ENCODE measurements at regions not wholly inside any gene's neighbourhood (a gene's known extent, or its start where the extent isn't known, plus 50 kb on each side); places are given as distances from the start of the nearest gene placed in this dataset.

GRCh38 chr3:22582266-22582665, 620.9 kb upstream of the UBE2E2 start:
- Histone ChIP-seq H3K4me2 (ENCODE audit: insufficient read depth, insufficient read length, low read length) (no peak overlapping the region), H3K18ac (ENCODE audit: insufficient read length, low read depth, low read length) (no peak overlapping the region), H3K4ac (ENCODE audit: low read depth, low read length) (no peak overlapping the region), H3K9ac (ENCODE audit: extremely low read depth, insufficient read length, low read length) (no peak overlapping the region), H3K79me1 (ENCODE audit: insufficient read depth, low read depth, low read length, poor library complexity, severe bottlenecking) (no peaks in the 10 kb centered on the region), H2BK15ac (ENCODE audit: low read depth, low read length) (no peak overlapping the region), H3K23me2 (ENCODE audit: insufficient read length, low read depth, low read length, poor library complexity, severe bottlenecking) (no peaks in the 10 kb centered on the region), H3K23ac (ENCODE audit: insufficient read length, low read depth, low read length) (no peak overlapping the region), H4K5ac (ENCODE audit: insufficient read length, low read depth, low read length) (no peak overlapping the region), H3T11ph (ENCODE audit: low read length) (no peak overlapping the region), H2BK20ac (ENCODE audit: low read depth, low read length, poor library complexity, severe bottlenecking) (no peak overlapping the region), H2AFZ (ENCODE audit: low read length) (no peak overlapping the region), H4K91ac (ENCODE audit: insufficient read length, low read depth, low read length) (no peak overlapping the region), H4K20me1 (ENCODE audit: control insufficient read depth, insufficient read depth, insufficient read length) (no peaks in the 10 kb centered on the region), H3K27ac (ENCODE audit: insufficient read length, low read depth, low read length) (no peak overlapping the region), H2BK120ac (ENCODE audit: low read depth, low read length, poor library complexity, severe bottlenecking) (no peak overlapping the region), H2BK5ac (ENCODE audit: insufficient read length, low read length) (no peak overlapping the region), H4K8ac (replicated peaks; ENCODE audit: insufficient read length, low read depth, low read length) (no peak overlapping the region), H3K79me2 (ENCODE audit: insufficient read depth, low read length) (no peaks in the 10 kb centered on the region), H2AK5ac (ENCODE audit: insufficient read length, low read length) (no peak overlapping the region), H3K56ac (ENCODE audit: insufficient read length, low read depth, low read length) (no peak overlapping the region), H2BK12ac (ENCODE audit: insufficient read length, low read depth, low read length) (no peak overlapping the region), H3K14ac (ENCODE audit: insufficient read depth, low read length) (no peak overlapping the region), H3K4me1 (ENCODE audit: insufficient read depth, low read length) (no peaks in the 10 kb centered on the region; the same call in 1 of the 2 replicates), H3K9me3 (ENCODE audit: control insufficient read depth, low read depth, low read length) (no peaks in the 10 kb centered on the region), H3K27me3 (ENCODE audit: insufficient read depth, low read length) (no peaks in the 10 kb centered on the region)
- H3K27ac Mint-ChIP-seq = no peak overlapping the region; a peak in 1 of 7 replicates
- H3K27me3 Mint-ChIP-seq (ENCODE audit: low read depth) = no peaks in the 10 kb centered on the region
- peaks cover 9 to 15% of the 10 kb centered on the region in 2 experiments for H3K4me1 Mint-ChIP-seq
- whole genome bisulfite sequencing (ENCODE audit: extremely low coverage, insufficient read length, low lambda C conversion rate) = no CpG with 5 or more reads among the region's 1 CpG
- no peaks in the 10 kb centered on the region; a peak in 1 of 5 replicates for H3K9me3 Mint-ChIP-seq
- DNase-seq = no peak
- H3K36me3 Mint-ChIP-seq (ENCODE audit: insufficient read depth in 1 of 3, low read depth in 3 of 3) = no peaks in the 10 kb centered on the region
- TF ChIP-seq, protein P1, sequence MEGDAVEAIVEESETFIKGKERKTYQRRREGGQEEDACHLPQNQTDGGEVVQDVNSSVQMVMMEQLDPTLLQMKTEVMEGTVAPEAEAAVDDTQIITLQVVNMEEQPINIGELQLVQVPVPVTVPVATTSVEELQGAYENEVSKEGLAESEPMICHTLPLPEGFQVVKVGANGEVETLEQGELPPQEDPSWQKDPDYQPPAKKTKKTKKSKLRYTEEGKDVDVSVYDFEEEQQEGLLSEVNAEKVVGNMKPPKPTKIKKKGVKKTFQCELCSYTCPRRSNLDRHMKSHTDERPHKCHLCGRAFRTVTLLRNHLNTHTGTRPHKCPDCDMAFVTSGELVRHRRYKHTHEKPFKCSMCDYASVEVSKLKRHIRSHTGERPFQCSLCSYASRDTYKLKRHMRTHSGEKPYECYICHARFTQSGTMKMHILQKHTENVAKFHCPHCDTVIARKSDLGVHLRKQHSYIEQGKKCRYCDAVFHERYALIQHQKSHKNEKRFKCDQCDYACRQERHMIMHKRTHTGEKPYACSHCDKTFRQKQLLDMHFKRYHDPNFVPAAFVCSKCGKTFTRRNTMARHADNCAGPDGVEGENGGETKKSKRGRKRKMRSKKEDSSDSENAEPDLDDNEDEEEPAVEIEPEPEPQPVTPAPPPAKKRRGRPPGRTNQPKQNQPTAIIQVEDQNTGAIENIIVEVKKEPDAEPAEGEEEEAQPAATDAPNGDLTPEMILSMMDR (conservative IDR thresholded peaks at IDR 0.05) = no peak
- no peak overlapping the region for H3K4me3 Mint-ChIP-seq
